ENCODE measurements at regions not wholly inside any gene's neighbourhood (a gene's known extent, or its start where the extent isn't known, plus 50 kb on each side); places are given as distances from the start of the nearest gene placed in this dataset.

DNA sequence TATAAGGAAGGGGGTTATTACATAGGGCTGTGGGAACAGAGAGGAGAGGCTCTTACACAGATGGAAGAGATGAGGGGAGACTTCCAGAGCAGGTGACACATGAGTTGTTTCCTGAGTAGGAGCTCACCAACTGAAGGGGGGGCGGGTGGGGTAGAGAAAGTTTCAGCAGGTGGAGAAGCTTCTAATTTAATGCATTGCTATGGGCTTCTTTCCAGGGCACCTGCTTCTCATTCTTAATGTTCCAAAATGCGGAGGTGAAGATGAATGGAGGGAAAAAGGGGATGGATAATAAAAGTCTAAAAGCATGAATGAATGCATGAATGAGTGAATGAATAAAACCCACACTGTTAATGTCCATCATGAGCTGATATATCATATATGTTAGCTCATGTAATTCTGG is 439.0 kb upstream of the CCL2 start:
- H3K4me3 ChIP-seq (ENCODE audit: low read length): no peak overlapping the region
- H3F3A ChIP-seq (ENCODE audit: insufficient read depth, low read length): no peaks in the 10 kb centered on the region
- H3K79me2 ChIP-seq (ENCODE audit: low read length): no peaks in the 10 kb centered on the region
- no peaks in the 10 kb centered on the region for H3K9me3 ChIP-seq (replicated peaks; ENCODE audit: insufficient read depth, low read length)
- no peak overlapping the region for H3K9ac ChIP-seq (ENCODE audit: low read length)
- no peak overlapping the region for H2AFZ ChIP-seq (ENCODE audit: low read length)
- no peaks in the 10 kb centered on the region for H4K20me1 ChIP-seq (ENCODE audit: insufficient read depth, low read length)
- H3K27ac ChIP-seq (ENCODE audit: low read length): no peak overlapping the region
- H3K27me3 ChIP-seq (replicated peaks; ENCODE audit: insufficient read depth, low read length): no peaks in the 10 kb centered on the region
- no peak overlapping the region for H3K4me2 ChIP-seq (ENCODE audit: low read depth, low read length)
- TF ChIP-seq EZH2phosphoT487 (IDR thresholded peaks at IDR 0.05; ENCODE audit: low read length): no peak
- TF ChIP-seq, protein P1, sequence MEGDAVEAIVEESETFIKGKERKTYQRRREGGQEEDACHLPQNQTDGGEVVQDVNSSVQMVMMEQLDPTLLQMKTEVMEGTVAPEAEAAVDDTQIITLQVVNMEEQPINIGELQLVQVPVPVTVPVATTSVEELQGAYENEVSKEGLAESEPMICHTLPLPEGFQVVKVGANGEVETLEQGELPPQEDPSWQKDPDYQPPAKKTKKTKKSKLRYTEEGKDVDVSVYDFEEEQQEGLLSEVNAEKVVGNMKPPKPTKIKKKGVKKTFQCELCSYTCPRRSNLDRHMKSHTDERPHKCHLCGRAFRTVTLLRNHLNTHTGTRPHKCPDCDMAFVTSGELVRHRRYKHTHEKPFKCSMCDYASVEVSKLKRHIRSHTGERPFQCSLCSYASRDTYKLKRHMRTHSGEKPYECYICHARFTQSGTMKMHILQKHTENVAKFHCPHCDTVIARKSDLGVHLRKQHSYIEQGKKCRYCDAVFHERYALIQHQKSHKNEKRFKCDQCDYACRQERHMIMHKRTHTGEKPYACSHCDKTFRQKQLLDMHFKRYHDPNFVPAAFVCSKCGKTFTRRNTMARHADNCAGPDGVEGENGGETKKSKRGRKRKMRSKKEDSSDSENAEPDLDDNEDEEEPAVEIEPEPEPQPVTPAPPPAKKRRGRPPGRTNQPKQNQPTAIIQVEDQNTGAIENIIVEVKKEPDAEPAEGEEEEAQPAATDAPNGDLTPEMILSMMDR (IDR thresholded peaks at IDR 0.05; ENCODE audit: low read length): no peak
- no peak for TF ChIP-seq EZH2 (optimal IDR thresholded peaks at IDR 0.05; ENCODE audit: low read depth, low read length)
- DNase-seq: no peak
- no peaks in the 10 kb centered on the region for H3K4me1 ChIP-seq (ENCODE audit: low read length)
- H3K36me3 ChIP-seq (replicated peaks; ENCODE audit: insufficient read depth, low read length): no peaks in the 10 kb centered on the region
- H3K9me2 ChIP-seq (replicated peaks; ENCODE audit: insufficient read depth, low read length): no peaks in the 10 kb centered on the region

DNA sequence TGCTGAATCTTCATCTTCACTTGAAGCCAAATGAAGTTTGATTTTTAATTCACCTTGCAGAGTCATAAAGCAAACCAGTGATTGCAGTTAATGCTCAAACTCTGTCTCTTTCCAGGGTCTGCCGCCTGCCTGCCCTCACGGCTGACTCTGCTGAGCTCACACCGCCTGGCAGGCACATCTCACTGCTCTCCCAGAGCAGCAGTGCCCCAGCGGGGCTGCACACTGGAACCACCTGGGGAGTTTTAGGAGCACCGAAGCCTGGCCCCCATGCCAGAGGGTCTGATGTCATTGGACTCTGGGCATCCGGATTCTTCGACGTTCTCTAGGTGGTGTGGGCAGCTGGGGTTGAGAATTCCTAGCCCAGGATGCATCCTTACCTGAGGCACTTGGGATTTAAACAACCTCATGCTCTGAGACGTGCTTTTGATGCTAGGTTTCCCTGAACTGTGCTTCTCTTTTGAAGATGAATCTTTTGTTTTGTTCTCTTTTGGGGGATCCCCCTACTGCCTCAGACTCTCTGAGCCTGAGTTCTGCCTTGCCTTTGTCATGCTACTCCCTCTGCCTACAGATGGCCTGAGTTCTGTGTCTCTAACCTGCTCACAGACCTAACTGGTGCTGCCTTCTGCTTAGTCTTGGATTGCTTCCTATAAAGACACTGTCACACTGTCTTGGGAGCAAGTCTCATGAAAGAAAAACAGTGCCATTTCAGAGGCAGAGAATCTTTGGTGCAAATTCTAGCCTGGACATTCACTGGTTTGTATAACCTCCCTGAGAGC is 438.1 kb upstream of the CCL2 start:
- H3K36me3 ChIP-seq (replicated peaks; ENCODE audit: insufficient read depth, low read length): no peaks in the 10 kb centered on the region
- no peak overlapping the region for H3K9ac ChIP-seq (ENCODE audit: low read length)
- H3K4me1 ChIP-seq (ENCODE audit: low read length): no peaks in the 10 kb centered on the region
- H3K27me3 ChIP-seq (replicated peaks; ENCODE audit: insufficient read depth, low read length): no peaks in the 10 kb centered on the region
- no peaks in the 10 kb centered on the region for H3K79me2 ChIP-seq (ENCODE audit: low read length)
- no peak overlapping the region for H3K4me3 ChIP-seq (ENCODE audit: low read length)
- H3K4me2 ChIP-seq (ENCODE audit: low read depth, low read length): no peak overlapping the region
- H4K20me1 ChIP-seq (ENCODE audit: insufficient read depth, low read length): no peaks in the 10 kb centered on the region
- H3K9me3 ChIP-seq (replicated peaks; ENCODE audit: insufficient read depth, low read length): no peaks in the 10 kb centered on the region
- H3F3A ChIP-seq (ENCODE audit: insufficient read depth, low read length): no peaks in the 10 kb centered on the region
- H2AFZ ChIP-seq (ENCODE audit: low read length): no peak overlapping the region
- H3K27ac ChIP-seq (ENCODE audit: low read length): no peak overlapping the region
- no peaks in the 10 kb centered on the region for H3K9me2 ChIP-seq (replicated peaks; ENCODE audit: insufficient read depth, low read length)
- no peak for TF ChIP-seq EZH2 (optimal IDR thresholded peaks at IDR 0.05; ENCODE audit: low read depth, low read length)
- TF ChIP-seq, protein P1 (IDR thresholded peaks at IDR 0.05; ENCODE audit: low read length): no peak
- TF ChIP-seq EZH2phosphoT487 (IDR thresholded peaks at IDR 0.05; ENCODE audit: low read length): no peak
- no peak for DNase-seq

DNA sequence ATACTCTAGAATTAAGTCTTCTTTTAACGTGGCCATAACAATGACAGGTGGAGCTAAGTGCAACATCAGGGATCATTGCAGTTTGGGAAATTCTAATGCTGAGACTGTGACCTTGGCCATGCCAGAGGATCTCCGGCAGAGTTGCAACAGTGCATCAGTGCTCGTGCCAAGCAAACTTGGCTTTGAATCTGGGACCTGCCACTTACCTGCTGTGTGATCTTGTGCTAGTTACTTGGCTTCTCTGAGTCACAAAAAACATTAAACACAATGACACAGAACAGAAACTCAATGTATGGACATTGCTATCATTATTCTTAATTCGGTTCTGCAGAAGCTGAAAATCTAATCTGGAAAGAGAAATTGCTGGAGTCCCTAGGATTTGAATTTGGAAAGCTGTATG is 435.5 kb upstream of the CCL2 start:
- Histone ChIP-seq H3K36me3 (replicated peaks; ENCODE audit: insufficient read depth, low read length) (no peaks in the 10 kb centered on the region), H3F3A (ENCODE audit: insufficient read depth, low read length) (no peaks in the 10 kb centered on the region), H3K79me2 (ENCODE audit: low read length) (no peaks in the 10 kb centered on the region), H3K9me3 (replicated peaks; ENCODE audit: insufficient read depth, low read length) (no peaks in the 10 kb centered on the region), H3K9ac (ENCODE audit: low read length) (no peak overlapping the region), H3K27ac (ENCODE audit: low read length) (no peak overlapping the region), H3K9me2 (replicated peaks; ENCODE audit: insufficient read depth, low read length) (no peaks in the 10 kb centered on the region), H3K4me1 (ENCODE audit: low read length) (no peaks in the 10 kb centered on the region), H4K20me1 (ENCODE audit: insufficient read depth, low read length) (no peaks in the 10 kb centered on the region), H3K4me3 (ENCODE audit: low read length) (no peak overlapping the region), H3K4me2 (ENCODE audit: low read depth, low read length) (no peak overlapping the region), H3K27me3 (replicated peaks; ENCODE audit: insufficient read depth, low read length) (no peaks in the 10 kb centered on the region), H2AFZ (ENCODE audit: low read length) (no peak overlapping the region)
- no peak for DNase-seq
- TF ChIP-seq EZH2phosphoT487 (IDR thresholded peaks at IDR 0.05; ENCODE audit: low read length): no peak
- TF ChIP-seq EZH2 (optimal IDR thresholded peaks at IDR 0.05; ENCODE audit: low read depth, low read length): no peak
- TF ChIP-seq, protein P1 (IDR thresholded peaks at IDR 0.05; ENCODE audit: low read length): no peak

Data from MM.1S (cell line).